Jurkat, Clone E6-1 (cell line): ENCODE measurements at regions not wholly inside any gene's neighbourhood (a gene's known extent, or its start where the extent isn't known, plus 50 kb on each side); places are given as distances from the start of the nearest gene placed in this dataset.

Experiments used
- DNase-seq: peaks from one replicate; pipeline ENCODE4 v3.0.0-alpha.2; 2011; ENCODE audit warnings: low read depth, low spot score
- H3K4me3 ChIP-seq: 2 replicates; pipeline ENCODE4 v1.5.1; 2011; ENCODE audit warnings: mild to moderate bottlenecking, low read length, control low read depth, moderate library complexity

DNA sequence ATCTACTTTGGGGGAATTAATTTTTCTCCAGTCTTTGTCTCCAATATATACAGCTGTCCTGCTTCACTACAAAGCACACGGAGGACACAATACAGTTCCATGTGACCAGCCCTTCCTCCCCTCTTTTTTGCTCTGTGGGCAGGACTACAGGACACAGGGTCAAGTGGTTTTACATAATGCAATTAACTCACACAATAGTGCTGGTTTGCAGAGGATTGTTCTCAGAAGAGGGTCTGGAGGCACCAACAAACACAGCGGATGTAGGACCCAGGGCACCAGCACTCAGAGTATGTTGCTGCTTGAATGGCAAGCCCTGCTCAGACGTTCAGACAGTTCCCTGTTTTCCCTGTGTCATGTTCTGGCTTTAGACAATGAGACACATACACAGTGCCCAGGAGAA, 52.0 kb upstream of the NPTX2 start:
- no peak for DNase-seq
- no peak overlapping the region for H3K4me3 ChIP-seq

DNA sequence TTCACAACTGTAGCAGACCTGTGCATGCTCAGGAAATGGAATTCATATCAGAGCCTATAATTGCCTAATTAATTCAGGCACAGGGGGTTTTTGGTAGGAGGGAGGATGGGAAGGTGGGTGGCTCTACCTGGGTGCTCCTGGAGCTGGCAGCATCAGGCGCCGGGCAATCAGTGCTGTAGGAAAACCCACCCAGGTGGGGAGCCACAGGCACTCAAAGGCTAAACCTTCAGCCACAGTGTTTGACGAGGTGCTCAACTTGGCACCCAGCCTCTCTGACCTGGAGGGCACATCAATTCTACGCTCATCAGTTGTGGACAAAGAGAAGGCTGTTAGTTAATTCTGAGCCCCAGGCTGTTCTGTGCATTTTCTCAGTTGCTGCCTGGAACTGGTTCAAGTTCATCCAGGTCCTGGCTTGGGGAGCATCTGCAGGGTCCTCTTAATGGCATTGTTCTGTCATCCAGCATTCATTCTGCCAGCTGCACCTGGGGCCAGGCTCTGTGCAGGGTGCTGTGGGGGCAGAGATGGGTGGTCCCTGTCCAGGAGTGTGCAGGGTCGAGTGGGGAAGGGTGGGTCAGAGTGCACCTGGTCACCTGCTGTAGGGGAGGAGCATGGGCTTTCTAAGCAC, 54.1 kb upstream of the NPTX2 start:
- no peak overlapping the region for H3K4me3 ChIP-seq
- no peak for DNase-seq

DNA sequence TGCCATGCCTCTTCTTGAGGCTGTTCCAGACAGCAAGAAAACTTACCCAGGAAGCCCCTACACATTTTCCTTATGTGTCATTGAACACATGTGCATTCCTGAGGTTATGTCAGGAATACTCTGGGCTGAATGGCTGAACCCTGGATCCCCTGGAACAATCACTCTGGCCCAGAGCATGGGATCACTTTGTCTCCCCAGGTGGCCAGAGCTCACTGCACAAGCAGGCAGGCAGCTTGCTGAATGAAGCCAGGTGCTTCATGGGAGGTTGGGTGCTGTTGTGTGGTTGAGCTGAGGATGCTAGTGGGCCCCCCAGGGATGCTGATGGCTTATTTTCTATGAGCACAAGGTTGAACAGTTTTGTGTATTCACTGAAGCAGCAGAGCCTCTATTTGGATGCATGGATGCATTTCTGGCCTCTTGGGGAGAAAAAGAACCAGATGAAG, 54.7 kb upstream of the NPTX2 start:
- DNase-seq, result no peak
- H3K4me3 ChIP-seq, result no peak overlapping the region

DNA sequence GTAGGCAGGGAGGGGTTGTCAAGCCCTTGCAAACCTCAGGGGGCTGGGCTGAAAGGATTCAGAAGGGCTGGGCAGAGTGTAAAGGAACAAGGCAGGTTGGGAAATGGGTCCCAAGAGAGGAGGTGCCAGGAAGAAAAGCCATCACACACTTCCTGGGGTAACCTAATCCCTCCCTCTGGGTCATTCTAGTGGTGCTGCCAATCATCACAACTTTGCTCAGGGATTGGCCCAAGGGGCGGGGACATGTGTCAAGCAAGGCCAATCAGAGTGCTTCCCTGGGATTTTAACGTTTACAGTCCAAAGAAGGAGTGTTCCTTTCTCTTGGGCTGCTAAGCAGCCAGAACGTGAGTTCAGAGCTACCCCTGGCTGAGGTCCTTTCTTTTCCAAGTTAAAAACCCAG, 57.1 kb upstream of the NPTX2 start:
- H3K4me3 ChIP-seq, result no peak overlapping the region
- DNase-seq, result peak; percentile 37

DNA sequence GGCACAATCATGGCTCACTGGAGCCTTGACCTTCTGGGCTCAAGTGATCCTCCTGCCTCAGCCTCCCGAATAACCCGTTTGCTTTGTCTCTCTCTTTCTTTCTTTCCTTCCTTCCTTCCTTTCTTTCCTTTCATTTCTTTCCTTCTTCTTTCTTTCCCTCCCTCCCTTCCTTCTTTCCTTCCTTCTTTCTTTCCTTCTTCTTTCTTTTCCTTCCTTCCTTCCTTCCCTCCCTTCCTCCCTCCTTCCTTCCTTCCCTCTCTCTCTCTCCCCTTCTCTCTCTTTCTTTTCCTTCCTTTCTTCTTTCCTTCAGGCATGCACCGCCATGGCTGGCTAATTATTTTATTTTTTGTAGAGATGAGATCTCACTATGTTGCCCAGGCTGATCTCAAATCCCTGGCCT, 57.9 kb upstream of the NPTX2 start:
- H3K4me3 ChIP-seq, result no peak overlapping the region
- DNase-seq, result no peak

DNA sequence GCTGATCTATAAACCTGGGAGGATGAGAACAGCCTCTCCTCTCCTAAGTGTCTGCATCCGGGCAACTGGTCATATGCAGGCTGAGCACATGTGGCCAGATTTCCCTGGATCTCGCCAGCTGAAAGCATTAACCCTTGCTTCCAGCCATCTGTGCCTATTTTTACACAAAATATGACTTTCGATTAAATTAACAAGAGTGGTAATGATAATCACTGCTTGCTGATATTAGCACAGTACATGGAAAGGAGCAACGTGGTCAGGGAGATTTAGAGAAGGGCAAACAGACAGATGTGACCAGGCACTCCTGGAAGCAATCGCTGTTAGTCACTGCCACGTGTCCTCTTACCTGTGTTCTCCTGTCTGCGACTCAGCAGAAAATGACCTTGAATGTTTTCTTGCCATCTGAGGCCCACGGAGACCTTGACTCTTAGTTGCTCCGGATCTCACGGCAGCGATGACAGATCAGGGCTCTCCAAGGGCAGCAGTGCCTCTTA, 59.5 kb upstream of the NPTX2 start:
- DNase-seq, result no peak
- H3K4me3 ChIP-seq, result no peak overlapping the region

DNA sequence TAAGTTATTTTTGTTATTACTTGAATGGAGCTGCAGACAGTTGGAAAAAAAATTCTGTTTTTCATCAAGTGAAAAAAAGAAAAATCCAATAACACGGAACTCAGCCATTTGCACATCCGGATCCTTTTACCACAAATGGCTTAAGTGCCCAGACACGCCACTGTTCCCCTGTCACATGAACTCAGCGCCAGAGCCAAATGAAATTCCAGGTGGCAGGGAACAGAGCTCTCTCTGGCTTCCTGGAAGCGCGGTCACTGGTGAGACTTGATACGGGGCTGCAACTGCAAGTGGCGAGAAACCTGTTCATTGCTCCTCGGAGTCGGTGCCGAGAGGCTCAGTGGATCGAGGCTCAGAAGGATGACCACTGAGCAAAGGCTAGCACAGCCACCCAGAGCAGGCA, 60.8 kb upstream of the NPTX2 start:
- no peak overlapping the region for H3K4me3 ChIP-seq
- DNase-seq, result no peak

DNA sequence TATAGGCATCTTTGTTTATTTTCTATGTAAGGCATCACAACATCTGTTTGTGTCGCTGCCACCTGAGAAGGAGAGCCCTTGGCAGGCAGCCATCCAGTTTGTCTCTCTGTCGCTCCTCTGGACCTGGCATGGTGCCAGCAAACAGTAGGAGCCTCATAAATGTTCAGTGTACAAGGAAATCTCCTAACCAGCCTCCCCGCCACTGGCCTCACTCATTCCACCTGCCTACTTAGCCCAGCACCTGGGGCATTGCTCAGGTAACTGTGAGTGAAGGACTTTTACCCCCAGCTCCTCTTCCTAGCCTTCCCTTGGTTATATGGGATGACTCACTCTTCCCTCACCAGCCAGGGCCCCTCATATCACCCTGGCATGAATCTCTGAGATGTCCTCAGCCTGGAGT, 61.7 kb upstream of the NPTX2 start:
- H3K4me3 ChIP-seq, result no peak overlapping the region
- DNase-seq, result no peak

DNA sequence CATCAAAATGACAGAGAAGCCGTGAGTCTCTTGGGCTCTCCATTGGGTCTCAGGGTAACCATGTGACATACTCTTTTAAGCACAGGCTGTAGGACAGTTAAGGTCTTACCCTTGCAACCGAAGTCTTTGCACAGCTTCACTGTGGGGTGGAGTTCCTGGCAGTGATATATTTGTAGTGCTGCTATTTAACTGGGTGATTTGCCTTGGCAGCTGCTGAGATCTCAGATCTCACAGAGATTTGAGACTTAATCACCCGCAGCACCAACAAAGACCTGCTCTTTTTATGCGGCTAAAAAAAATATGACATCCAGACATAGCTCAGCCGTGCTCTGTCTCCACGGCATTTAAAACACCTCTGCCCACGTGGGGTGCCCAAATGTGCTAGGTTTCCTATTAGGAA, 63.4 kb upstream of the NPTX2 start:
- DNase-seq, result no peak
- H3K4me3 ChIP-seq, result no peak overlapping the region

DNA sequence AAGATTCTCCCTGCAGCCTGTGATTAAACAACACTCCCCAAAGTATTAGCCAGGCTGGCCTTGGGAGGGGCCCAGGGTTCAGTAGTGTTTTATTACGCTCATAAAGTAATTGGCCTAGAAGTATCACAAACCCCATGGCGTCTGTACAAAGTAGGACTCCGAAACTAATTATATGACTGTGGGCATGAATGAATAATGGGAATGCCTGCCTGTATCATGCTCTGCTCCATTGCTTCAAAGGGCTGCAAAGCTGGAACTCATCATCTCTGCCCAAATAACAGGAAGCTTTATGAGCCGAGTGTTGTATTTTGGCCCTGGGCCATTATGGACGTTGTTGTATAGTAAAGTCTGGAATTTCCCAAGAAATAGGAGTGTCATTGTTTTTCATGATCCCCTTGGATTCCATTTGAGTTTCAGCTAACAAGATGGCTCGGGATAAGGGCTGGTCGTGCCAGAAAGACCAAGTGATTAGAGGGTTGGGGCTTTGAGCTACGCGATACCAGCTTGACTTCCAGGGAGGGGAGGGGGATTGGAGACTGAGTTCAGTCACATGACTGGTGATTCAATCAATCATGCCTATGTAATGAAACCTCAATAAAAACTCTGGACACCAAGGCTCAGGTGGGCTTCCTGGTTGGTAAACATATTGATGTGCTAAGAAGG, 65.3 kb upstream of the NPTX2 start:
- H3K4me3 ChIP-seq, result no peak overlapping the region
- no peak for DNase-seq

DNA sequence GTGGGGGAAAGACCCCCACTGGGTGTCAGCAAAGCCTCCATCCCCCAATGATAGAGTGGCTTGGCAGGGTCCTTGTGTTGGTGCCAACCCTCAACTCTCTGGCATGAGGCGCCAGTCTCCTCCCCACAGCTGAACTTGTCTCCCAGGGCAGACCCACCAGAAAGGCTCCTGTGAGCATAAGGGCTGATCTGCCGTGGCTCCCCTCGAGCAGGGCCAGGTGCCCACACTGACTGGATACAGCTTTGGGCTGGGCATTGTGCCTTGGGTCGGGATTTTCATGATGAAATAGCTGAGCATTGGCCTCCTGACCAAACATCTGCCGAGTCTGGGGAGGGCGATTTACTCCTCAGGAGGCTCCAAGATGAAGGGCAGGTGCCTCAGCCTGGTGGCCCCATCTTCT, 68.1 kb upstream of the NPTX2 start:
- H3K4me3 ChIP-seq, result no peak overlapping the region
- DNase-seq, result no peak

DNA sequence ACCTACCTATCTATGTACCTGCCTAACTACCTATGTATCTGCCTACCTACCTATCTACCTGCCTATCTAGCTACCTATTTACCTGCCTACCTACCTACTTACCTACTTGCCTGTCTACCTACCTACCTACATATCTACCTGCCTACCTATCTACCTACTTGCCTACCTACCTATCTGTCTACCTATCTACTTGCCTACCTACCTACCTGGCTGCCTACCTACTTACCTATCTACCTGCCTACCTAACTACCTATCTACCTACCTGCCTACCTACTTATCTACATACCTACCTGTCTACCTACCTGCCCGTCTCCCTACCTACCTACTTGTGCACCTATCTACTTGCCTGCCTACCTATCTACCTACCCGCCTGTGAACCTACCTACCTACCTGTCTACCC, 68.7 kb upstream of the NPTX2 start:
- no peak for DNase-seq
- H3K4me3 ChIP-seq, result no peak overlapping the region

DNA sequence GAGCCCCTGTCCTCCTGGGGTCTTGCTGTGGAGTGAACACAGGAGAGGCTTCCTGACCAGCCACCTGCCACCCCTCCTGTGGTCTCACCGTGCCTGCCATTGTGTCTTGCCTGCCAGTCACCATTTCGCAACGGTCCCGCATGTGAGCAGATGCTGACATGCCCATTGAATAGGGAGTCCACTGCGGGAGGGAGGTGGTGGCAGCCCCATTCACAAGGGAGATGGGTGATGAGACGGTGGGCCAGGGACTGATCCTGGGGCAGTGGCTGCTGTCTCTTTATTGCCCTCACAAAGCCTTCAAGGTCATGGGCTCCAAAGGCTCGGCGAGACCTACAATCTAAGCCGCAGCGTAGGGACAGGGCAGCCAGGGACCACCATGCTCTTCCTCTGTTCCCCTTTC, 76.0 kb upstream of the NPTX2 start:
- no peak for DNase-seq
- H3K4me3 ChIP-seq, result no peak overlapping the region

DNA sequence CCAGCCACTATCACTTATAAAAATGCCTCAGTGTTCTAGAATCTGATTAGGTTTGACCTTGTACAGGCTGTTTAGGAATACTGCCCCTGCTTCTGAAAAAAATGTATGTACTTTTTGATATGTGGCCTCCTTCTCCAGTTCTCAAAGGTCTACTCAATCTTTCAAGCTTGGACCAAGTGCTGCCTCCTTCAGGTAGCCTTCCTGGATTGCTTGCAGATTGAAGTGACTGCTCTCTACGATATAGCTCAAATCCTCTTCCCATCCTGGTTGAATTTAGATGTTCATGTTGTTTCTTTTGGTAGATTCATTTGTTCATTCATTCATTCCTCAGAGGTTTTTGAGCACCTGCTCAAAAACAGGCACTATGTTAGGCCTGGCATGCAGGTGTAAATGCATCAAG, 77.2 kb upstream of the NPTX2 start:
- no peak for DNase-seq
- no peak overlapping the region for H3K4me3 ChIP-seq

DNA sequence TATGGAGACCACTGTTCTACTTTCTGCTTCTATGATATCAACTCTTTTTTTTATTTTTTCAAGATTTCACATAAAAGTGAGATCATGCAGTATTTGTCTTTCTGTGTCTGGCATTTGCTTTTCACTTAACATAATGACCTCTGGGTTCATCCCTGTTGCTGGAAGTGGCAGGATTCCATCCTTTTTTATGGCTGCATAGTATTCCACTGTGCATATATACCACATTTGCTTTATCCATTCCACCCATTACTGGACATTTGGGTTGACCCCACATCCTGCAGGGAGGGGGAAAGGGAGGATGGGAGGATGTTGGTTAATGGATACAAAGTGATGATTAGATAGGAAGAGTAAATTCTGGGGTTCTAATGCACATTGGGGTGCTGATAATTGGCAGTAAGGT, 80.3 kb upstream of the NPTX2 start:
- no peak for DNase-seq
- no peak overlapping the region for H3K4me3 ChIP-seq

DNA sequence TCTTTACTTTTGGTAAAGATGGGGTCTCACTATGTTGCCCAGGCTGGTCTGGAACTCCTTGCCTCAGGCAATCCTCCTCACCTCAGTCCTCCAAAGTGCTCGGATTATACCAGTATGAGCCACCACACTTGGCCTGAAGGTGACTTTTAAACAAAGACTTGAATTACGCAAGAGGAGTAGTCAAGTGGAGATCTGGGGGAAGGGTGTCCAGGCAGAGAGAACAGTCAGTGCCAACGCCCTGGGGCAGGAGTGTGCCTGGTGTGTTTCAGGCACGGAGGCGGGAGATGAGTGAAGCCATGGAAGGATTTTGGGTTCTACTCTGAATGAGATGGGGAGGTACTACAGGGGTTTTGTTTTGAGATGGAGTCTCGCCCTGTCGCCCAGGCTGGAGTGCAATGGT, 82.6 kb upstream of the NPTX2 start:
- no peak overlapping the region for H3K4me3 ChIP-seq
- DNase-seq, result no peak

DNA sequence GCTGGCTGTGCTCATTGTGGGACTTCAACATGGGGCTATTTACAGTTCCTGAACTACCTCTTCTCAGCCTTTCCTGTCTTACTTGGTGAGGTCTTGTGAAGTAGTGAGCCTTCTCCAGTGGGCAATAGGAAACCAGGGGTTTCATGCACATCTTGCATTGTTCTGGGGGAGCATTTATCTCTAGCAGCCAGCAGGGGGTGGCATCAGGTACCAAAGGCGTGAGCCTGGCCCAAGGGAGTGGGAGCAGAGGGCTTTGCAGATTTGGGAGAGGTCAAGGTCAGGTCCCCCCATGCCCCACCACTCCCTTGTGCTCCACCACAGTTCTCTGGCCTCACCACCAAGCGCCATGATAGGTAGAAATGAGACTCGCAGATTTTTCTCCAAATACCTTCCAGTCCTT, 85.4 kb upstream of the NPTX2 start:
- no peak for DNase-seq
- no peak overlapping the region for H3K4me3 ChIP-seq

DNA sequence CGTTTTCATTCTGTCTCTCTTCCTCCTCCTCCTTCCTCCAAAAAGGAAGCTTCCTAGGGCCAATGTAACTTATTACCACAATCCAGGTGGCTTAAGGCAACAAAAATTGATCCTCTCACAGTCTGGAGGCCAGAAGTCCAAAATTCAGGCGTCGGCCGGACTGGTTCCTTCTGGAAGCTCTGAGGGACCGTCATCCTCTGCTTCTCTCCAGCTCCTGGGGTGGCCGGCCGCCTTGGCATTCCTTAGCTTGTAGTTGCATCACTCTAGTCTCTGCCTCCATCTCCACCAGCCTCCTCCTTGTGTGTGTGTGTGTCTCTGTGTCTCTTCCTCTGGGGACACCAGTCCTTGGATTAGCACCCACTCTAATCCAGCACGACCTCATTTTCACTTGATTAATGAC, 89.0 kb upstream of the NPTX2 start:
- no peak for DNase-seq
- H3K4me3 ChIP-seq, result no peak overlapping the region

DNA sequence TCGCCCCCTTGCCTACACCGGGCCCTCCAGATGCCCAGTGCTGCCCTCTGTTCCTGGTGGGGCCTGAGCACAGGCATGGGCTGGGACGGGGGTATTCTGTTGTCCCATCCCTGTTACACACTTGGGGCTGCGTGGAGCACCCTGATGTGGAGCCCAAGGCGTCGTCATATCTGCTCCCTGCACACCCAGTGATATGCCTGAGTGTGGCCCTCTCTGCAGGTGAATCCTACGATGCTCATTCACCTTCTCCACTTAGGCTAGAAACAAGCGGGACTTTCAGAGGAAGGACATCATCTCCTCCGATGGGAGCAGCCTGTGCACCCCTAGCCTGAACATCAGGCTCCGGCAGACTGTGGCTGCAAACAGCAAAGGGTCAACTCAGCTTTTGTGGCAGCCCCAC, 91.0 kb upstream of the NPTX2 start:
- no peak for DNase-seq
- H3K4me3 ChIP-seq, result no peak overlapping the region

DNA sequence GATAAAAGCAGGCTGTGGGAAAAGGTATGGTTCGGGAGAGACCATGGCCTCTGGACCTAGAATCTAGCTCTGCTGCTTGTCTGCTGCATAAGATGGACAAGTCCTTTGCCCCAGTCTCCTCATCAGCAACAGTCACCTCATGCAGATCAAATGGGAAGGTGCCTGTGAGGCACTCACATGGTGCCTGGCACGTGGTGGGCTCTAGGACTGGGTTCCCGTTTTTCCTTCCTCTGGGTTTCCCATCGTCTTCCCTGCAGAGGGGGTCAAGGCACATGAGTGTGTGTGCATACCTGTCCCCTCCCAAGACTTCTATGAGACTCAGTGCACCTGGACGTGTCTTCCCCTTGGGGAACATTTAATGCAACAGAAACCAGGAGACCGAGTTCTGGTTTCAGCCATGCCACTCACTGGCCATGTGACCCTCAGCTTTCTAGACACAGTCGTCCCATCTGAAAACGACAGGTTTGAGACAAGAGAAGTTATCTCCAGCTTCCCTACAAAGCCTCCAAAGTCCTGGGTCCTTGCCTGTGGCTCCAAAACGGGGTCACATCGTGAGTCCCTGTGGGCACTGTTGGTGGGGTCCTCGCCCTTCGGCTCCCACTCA, 95.9 kb upstream of the NPTX2 start:
- no peak for DNase-seq
- no peak overlapping the region for H3K4me3 ChIP-seq
